OCI-LY7 (cell line): ENCODE measurements at regions not wholly inside any gene's neighbourhood (a gene's known extent, or its start where the extent isn't known, plus 50 kb on each side); places are given as distances from the start of the nearest gene placed in this dataset.

Experiments used
- BruUV-seq: library from RNA; stranded (reverse); fragments of 400-500 nt; replicated peaks from 2 replicates; lab custom pipeline; 2021; lab: Mats Ljungman, UMichigan
- CTCF ChIA-PET: fragments of 300-600 bp; sonication (Branson Sonifier 250); formaldehyde crosslinking; loops from one replicate; lab custom pipeline; 2022; ENCODE audit warnings: antibody characterized with exemption; ENCODE audit not compliant: unreplicated experiment; lab: Charles Lee
- POLR2A ChIA-PET: fragments of 300-600 bp; sonication (Branson Sonifier 250); formaldehyde crosslinking; loops from one replicate; lab custom pipeline; 2022; ENCODE audit warnings: antibody characterized with exemption; lab: Charles Lee
- DNase-seq: peaks from one replicate; pipeline ENCODE4 v3.0.0-alpha.2; 2015; ENCODE audit warnings: low spot score
- H2AFZ ChIP-seq: fragments of 200-600 bp; sonication (generic), shearing (Covaris generic); 2 replicates; pipeline ENCODE4 v1.6.1; 2014; ENCODE audit warnings: mild to moderate bottlenecking, antibody characterized with exemption, low read length, moderate library complexity
- H3K27ac ChIP-seq: fragments of 200-600 bp; sonication (generic); 2 replicates; pipeline ENCODE4 v1.5.1; 2014; ENCODE audit warnings: mixed run types, low read depth, mild to moderate bottlenecking, moderate library complexity, low read length, inconsistent platforms; ENCODE audit not compliant: poor library complexity, severe bottlenecking
- H3K36me3 ChIP-seq: fragments of 200-600 bp; sonication (generic); 2 replicates; pipeline ENCODE4 v1.6.1; 2014; ENCODE audit warnings: mild to moderate bottlenecking, antibody characterized with exemption, low read length, moderate library complexity, mixed read lengths; ENCODE audit not compliant: insufficient read depth
- H3K4me1 ChIP-seq: fragments of 200-600 bp; sonication (generic); 2 replicates; pipeline ENCODE4 v1.5.1; 2014; ENCODE audit warnings: mild to moderate bottlenecking, low read length; ENCODE audit not compliant: insufficient read depth, poor library complexity, severe bottlenecking
- H3K4me2 ChIP-seq: fragments of 200-600 bp; sonication (generic); 2 replicates; pipeline ENCODE4 v1.6.1; 2014; ENCODE audit warnings: mild to moderate bottlenecking, low read length
- H3K4me3 ChIP-seq: fragments of 200-600 bp; sonication (generic); 2 replicates; pipeline ENCODE4 v1.5.1; 2014; ENCODE audit warnings: mild to moderate bottlenecking, low read depth, low read length; ENCODE audit not compliant: poor library complexity, severe bottlenecking
- H3K79me2 ChIP-seq: fragments of 200-600 bp; sonication (generic); 2 replicates; pipeline ENCODE4 v1.6.1; 2016; ENCODE audit warnings: low read depth, mild to moderate bottlenecking, low read length, moderate library complexity, mixed read lengths; ENCODE audit not compliant: insufficient read depth
- H3K9me2 ChIP-seq: fragments of 200-600 bp; sonication (generic); 2 replicates; pipeline ENCODE4 v1.6.1; 2016; ENCODE audit warnings: mild to moderate bottlenecking, low read length, mixed read lengths; ENCODE audit not compliant: insufficient read depth
- H3K9me3 ChIP-seq: fragments of 200-600 bp; sonication (generic); 2 replicates; pipeline ENCODE4 v1.6.1; 2014; ENCODE audit warnings: mild to moderate bottlenecking, mixed run types, low read length, mixed read lengths
- H4K20me1 ChIP-seq: fragments of 200-600 bp; sonication (generic); 2 replicates; pipeline ENCODE4 v1.6.1; 2014; ENCODE audit warnings: mild to moderate bottlenecking, antibody characterized with exemption, low read length, moderate library complexity, mixed read lengths; ENCODE audit not compliant: insufficient read depth
- CTCF ChIP-seq: fragments of 200-600 bp; sonication (generic); conservative IDR thresholded peaks from 2 replicates; pipeline ENCODE4 v1.5.1; 2014; ENCODE audit warnings: mild to moderate bottlenecking, antibody characterized with exemption, low read length, moderate library complexity, mixed read lengths
- EZH2phosphoT487 ChIP-seq: fragments of 200-600 bp; sonication (generic); IDR thresholded peaks from 2 replicates; pipeline ENCODE4 v1.6.1; 2018; ENCODE audit warnings: low read depth, borderline replicate concordance, mild to moderate bottlenecking, mixed run types, antibody characterized with exemption, low read length, moderate library complexity, mixed read lengths
- intact Hi-C: fragments of 100-400 bp; cut with micrococcal nuclease; formaldehyde crosslinking; loops from one replicate; pipeline ENCODE4 v1.10.0; 2022; ENCODE audit not compliant: unreplicated experiment

- no peaks in the 10 kb centered on the region for H3K36me3 ChIP-seq
- no TSS peak for BruUV-seq
- intact Hi-C loops, result no loop called here
- H3K9me2 ChIP-seq, result no peaks in the 10 kb centered on the region
- H3K4me3 ChIP-seq, result no peak overlapping the region
- H2AFZ ChIP-seq, result no peak overlapping the region
- no peak overlapping the region for H3K27ac ChIP-seq
- CTCF ChIA-PET, result no interaction called here
- no peak for DNase-seq
- POLR2A ChIA-PET, result interaction anchor here (0.5 to 0.6 kb wide), 2 partner anchors 54 to 414 kb away, joined by 3 read pairs; no protein-coding TSS in a partner anchor
- H3K79me2 ChIP-seq, result no peaks in the 10 kb centered on the region
- no peaks in the 10 kb centered on the region for H3K4me1 ChIP-seq
- H3K9me3 ChIP-seq, result no peaks in the 10 kb centered on the region; the same call in 1 of the 2 replicates
- H3K4me2 ChIP-seq, result no peak overlapping the region
- no peaks in the 10 kb centered on the region for H4K20me1 ChIP-seq
- TF ChIP-seq EZH2phosphoT487 (no peak), CTCF (no peak)
Observed at GRCh38 chr12:83613586-83614110, 926.9 kb downstream of the TMTC2 start.

GRCh38 chr12:83603106-83603505 lies 916.4 kb downstream of the TMTC2 start:
- H3K4me1 ChIP-seq, result no peaks in the 10 kb centered on the region
- no peak for DNase-seq
- CTCF ChIA-PET, result no interaction called here
- no peak overlapping the region for H2AFZ ChIP-seq
- H4K20me1 ChIP-seq, result no peaks in the 10 kb centered on the region
- POLR2A ChIA-PET, result no interaction called here
- no peaks in the 10 kb centered on the region for H3K9me3 ChIP-seq
- no peak overlapping the region for H3K4me2 ChIP-seq
- no TSS peak for BruUV-seq
- H3K79me2 ChIP-seq, result no peaks in the 10 kb centered on the region
- H3K36me3 ChIP-seq, result no peaks in the 10 kb centered on the region
- no peak overlapping the region for H3K27ac ChIP-seq
- intact Hi-C loops, result no loop called here
- H3K4me3 ChIP-seq, result no peak overlapping the region
- H3K9me2 ChIP-seq, result no peaks in the 10 kb centered on the region
- no peak for TF ChIP-seq CTCF
- TF ChIP-seq EZH2phosphoT487, result no peak

GRCh38 chr12:83575326-83575725 lies 888.6 kb downstream of the TMTC2 start:
- no peak overlapping the region for H3K27ac ChIP-seq
- H3K79me2 ChIP-seq, result no peaks in the 10 kb centered on the region
- ChIA-PET POLR2A (interaction anchor here (0.7 kb wide), 1 partner anchor 385 kb away, joined by 3 read pairs; no protein-coding TSS in a partner anchor), CTCF (no interaction called here)
- no peak overlapping the region for H2AFZ ChIP-seq
- H4K20me1 ChIP-seq, result no peaks in the 10 kb centered on the region
- no peaks in the 10 kb centered on the region for H3K4me1 ChIP-seq
- H3K4me3 ChIP-seq, result no peak overlapping the region
- H3K36me3 ChIP-seq, result no peaks in the 10 kb centered on the region
- H3K9me3 ChIP-seq, result 0 out of 2 replicates have a peak, but pooled peaks cover 4% of the 10 kb centered on the region
- H3K4me2 ChIP-seq, result no peak overlapping the region
- TF ChIP-seq CTCF (no peak), EZH2phosphoT487 (no peak)
- DNase-seq, result no peak
- intact Hi-C loops, result no loop called here
- BruUV-seq, result no TSS peak
- no peaks in the 10 kb centered on the region for H3K9me2 ChIP-seq
